ENCODE measurements at regions not wholly inside any gene's neighbourhood (a gene's known extent, or its start where the extent isn't known, plus 50 kb on each side); places are given as distances from the start of the nearest gene placed in this dataset.
"Not testable (repeated sequence)": the region's sequence is repeated elsewhere in the genome, so short reads cannot be mapped to it uniquely, and the experiment has no call there.

GRCh38 chr2:126106006-126106405 lies 550.0 kb upstream of the GYPC start:
- DNase-seq = no peak

DNA sequence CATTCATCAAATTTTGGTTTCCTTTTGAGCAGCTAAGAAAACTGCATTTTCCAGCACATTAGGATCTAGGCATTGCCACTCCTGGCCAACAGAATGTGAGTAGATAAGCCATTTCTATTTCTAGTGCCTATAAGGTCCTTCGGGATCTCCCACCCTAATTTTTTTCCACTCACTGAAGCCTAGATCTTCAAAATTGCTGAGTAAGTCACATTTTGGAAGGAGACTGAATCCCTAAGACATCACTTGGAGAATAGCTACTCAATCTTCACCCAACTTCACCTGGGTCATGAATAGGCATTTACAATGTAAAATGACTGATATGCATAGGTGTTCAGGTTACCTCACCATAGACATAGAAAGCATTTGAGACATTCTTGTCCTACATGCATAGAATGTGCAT lies 548.1 kb upstream of the GYPC start:
- no peak for DNase-seq

- DNase-seq = no peak
Measured at GRCh38 chr2:126115975-126116374, 540.0 kb upstream of the GYPC start.

DNA sequence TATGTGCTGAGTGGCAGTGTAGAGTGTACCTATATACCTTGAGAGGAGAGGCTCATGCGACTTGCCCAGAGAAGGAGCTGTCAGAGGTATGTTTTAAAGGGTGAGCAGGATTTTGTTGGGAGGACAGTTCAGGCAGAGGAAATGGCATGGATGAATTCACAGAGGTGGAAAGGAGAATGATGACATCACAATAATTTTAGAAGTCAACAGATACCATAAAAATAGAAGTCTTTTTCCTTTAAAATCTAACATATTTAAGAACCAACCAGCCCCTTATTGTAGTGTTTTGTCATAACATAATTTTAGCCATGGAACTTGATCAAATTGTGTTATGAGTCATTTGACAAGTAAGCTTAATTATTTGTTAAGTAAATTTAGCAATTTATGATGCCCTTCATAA lies 538.1 kb upstream of the GYPC start:
- DNase-seq = no peak

DNA sequence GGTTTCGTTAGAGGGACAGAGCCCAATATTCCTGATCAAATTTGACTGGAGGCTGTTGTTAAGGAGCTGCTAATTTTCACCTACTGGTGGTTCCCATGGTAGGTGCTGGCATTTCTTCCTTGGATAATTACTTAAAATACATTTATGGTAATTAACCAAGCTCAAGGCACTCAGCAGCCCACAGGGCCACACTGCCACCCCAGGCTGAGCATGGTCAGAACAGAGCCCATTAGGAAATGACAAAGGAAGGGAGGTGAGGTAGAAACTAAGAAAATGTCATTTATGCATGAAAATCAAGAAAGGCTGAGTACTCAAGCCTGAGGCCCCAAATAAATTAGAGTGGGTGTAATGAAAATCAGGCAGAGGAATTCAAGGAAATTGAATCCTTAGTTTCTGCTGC lies 510.2 kb upstream of the GYPC start:
- DNase-seq = no peak

DNA sequence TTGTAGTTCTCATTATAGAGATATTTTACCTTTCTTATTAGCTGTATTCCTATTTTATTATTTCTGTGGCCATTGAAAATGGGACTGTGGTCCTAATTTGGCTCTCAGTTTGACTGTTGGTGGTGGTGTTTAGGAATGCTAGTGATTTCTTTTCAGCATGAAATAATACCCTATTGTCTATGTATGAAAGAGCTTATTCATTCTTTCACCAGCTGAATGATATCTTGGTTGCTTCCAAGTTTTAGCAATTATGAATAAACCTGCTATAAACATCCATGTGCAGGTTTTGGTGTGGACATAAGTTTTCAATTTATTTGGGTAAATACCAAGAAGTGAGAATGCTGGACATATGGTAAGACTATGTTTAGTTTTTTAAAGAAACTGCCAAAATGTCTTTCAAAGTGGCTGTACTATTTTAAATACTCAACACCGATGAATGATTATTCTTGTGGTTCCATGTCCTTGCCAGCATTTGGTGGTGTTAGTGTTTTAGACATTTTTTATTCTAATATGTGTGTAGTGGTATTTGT lies 501.6 kb upstream of the GYPC start:
- no peak for DNase-seq

- DNase-seq = not testable (repeated sequence)
Measured at GRCh38 chr2:126160950-126161349, 495.0 kb upstream of the GYPC start.

DNA sequence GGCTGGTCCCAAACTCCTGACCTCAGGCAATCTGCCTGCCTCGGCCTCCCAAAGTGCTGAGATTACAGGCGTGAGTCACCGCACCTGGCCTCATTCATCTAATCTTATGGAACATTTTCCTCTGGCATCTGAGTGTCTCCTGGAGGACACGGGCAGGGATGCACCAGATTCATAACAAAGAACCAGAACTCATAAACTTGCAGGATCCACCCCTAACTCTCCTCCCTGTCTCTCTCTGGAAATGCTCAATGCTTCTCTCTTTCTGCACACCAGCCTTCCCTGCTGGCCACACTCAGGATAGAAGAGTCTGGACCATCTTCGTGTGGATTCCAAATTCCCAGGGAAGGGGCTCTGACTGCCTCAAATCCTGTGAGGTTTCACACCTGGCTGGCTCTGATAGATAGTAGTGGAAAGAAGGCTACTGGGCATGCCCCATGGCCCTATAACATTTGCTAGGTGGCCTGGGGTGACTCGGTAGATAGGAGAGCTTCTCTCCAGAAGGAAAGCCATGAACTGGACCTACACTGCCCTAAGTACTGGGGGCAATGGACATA lies 483.2 kb upstream of the GYPC start:
- DNase-seq = no peak

DNA sequence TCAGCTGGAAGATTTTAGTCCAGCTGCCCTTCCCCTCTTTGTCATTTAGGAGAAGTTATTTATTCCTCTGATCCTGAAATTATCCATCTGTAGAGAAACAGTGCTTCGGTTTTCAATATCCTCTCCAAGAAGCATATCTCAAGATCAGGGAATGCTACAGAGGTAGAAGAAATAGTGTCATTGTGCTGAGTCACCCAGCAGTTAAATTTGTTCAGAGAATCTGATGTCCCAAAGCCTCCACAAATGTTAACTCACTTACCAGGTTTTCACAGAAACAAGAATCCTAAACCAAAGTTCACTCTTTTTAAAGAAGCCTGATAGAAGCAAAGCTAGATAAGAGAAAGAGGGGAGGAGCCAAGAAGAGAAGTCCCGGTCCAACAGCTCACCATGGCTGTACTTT lies 480.7 kb upstream of the GYPC start:
- DNase-seq = no peak

- no peak for DNase-seq
Measured at GRCh38 chr2:126177479-126177878, 478.5 kb upstream of the GYPC start.

DNA sequence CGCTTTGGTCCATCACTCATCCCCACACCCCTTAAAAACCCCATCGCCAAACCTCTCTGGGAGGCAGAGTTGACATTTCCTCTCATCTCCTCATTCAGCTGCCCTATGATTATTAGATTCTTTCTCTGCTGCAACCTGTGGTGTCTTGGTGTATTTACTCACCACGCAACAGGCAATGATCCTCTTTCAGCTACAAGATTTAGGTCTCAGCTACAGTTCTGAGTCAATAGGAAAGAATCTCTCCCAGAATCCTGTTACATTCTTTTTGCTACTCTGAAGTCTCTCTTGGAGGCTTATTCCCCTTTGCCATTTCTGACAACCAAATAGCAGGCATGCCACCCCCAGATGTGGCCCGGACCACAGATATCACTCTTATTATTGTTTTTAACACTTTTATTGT lies 468.3 kb upstream of the GYPC start:
- DNase-seq = no peak

DNA sequence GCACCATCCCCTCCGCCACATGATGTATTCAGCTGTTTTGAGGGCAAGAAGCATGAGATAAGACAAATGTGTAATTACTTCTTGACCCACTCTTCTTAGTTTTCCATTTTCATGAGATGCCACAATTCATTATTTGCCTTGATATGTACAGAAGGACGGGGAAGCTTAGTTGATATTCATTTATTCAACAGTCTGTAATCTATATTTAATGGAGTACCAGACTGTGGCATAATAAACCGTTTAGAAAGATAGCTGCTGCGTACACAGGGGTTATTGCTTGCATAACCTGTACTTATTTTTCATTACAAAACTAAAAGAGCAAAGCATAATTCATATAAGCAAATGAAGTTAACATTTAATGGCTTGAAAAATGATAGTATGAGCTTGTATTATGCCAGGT lies 466.4 kb upstream of the GYPC start:
- DNase-seq = no peak

- DNase-seq = no peak
Measured at GRCh38 chr2:126200538-126200937, 455.4 kb upstream of the GYPC start.

DNA sequence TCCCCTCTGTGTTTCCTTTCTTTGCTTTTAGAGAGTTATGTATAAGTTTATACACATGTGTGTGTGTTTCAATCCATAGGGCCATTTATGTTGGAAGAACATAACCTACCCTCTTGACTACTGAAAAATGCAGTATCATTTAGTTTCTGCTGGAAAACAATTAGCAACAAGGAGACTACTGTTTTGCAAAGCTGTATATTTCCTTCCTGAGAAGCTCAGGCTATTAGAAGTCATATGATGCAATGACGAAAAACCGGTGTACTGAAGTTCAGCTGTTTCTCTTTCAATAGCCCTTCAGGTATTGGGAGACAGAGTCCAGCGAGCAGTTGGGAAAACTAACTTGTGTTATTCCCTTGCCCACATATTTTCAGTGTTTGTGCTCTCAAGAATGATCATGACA lies 447.7 kb upstream of the GYPC start:
- DNase-seq = no peak

DNA sequence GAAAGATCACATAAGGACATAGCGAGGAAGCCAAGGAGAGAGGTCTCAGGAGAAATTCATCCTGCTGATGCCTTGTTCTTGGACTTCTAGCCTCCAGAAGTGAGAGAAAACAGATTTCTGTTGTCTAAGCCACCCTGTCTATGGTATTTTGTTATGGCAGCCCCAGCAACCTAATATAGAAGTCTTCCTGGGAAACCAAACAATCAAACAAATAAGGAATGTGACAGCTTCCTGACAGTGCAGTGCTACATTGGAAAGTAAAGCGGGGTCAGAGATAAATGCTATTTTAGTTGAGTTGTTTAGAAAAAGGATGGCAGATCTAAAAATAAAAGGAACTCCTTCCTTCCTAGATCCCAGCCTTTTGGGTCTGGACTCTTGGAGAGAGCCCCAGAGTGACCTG lies 443.2 kb upstream of the GYPC start:
- DNase-seq = no peak

DNA sequence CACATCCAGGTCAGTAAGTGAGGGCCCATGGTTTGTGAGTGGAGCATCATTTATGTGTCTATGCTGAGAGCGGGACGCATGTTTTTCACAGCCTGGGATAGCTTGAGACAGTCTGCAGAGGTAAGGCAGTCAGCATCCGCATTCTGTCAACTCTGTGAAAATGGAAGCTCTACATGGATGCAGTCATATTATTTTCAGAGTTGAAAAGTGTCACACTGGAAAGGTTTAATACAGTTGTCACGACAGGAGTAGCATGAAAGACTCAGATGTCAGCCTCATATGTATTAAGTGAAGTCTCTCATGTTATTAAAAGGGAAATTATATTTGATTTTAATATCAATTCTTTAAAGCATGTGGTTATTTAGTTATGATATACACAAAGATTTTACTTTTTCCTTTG lies 436.9 kb upstream of the GYPC start:
- DNase-seq = no peak

DNA sequence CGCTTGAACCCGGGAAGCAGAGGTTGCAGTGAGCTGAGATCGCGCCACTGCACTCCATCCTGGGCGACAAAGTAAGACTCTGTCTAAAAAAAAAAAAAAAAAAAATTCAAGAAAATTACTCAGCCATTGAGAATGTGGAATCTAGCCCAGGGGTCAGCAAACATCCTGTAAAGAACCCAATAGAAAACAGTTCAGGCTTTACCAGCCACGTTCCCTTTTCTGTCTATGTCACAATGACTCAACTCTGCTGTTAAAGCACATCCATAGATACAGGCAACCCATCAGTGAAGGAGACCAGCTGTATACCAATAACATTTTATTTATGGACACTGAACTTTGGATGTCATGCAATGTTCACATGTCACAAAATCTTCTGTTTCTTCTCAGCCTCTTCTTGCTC lies 435.6 kb upstream of the GYPC start:
- no peak for DNase-seq

GRCh38 chr2:126221506-126221905 lies 434.5 kb upstream of the GYPC start:
- no peak for DNase-seq

- no peak for DNase-seq
Measured at GRCh38 chr2:126222278-126222677, 433.7 kb upstream of the GYPC start.

DNA sequence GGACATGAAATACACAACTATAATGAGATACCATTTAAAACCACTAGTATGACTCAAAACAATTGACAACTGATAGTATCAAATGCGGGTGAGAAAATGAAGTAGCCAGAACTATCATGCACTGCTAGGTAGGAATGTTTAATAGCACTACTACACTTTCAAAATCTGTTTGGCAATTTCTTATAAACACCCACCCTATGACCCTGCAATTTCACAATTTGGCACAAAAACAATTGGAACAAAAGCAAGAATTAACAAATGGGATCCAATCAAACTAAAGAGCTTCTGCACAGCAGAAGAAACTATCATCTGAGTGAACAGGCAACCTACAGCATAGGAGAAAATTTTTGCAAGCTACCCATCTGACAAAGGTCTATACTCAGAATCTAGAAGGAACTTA lies 431.2 kb upstream of the GYPC start:
- DNase-seq = no peak

- DNase-seq = no peak
Measured at GRCh38 chr2:126227250-126227649, 428.7 kb upstream of the GYPC start.

GRCh38 chr2:126228531-126228930 lies 427.4 kb upstream of the GYPC start:
- no peak for DNase-seq

GRCh38 chr2:126238251-126238650 lies 417.7 kb upstream of the GYPC start:
- DNase-seq = no peak

DNA sequence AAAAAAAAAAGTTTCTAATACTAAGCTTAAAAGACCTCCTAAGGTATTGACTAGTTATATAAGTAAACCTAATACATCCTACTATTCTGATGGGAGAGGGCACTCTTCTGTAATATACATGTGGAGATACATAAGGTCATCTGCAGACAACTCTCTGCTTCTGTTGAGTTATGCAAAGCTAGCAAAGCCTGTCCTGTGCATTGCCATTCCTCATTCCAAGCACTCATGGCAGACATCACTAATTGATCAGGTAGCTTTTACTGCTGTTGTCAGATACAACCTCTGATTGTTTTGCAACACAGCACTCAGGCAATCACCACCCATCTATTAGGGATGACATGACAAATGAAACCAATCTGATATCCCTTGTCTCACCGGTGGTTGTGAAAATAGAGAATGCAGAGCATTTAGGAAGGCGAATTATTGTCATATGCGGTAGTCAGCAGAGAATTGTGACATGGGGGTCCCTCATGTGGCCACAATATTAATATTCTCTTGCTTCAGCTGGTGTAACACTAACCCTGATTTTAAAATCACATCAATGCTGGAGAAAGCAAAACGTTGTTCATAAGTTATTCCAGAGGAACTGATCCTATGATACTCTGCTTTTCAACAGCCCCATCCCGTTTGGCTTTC lies 416.5 kb upstream of the GYPC start:
- no peak for DNase-seq

GRCh38 chr2:126241001-126241400 lies 415.0 kb upstream of the GYPC start:
- DNase-seq = no peak

Data from occipital lobe (tissue), 1 donor.